T-cell (primary cell): ENCODE measurements at regions not wholly inside any gene's neighbourhood (a gene's known extent, or its start where the extent isn't known, plus 50 kb on each side); places are given as distances from the start of the nearest gene placed in this dataset.
"Not testable (repeated sequence)": the region's sequence is repeated elsewhere in the genome, so short reads cannot be mapped to it uniquely, and the experiment has no call there.

Experiments
- ATAC-seq, 4 experiments: fragments of 200-7000 bp in 3 of 4; fragments of 150-1000 bp in 1 of 4; cut with Tn5 transposase; replicated peaks in 1 of 4; 1 replicate in 3 of 4; 2 replicates in 1 of 4; pipeline ENCODE4 v1.10.0; 2021; ENCODE audit warnings: moderate library complexity in 3 of 4, mild to moderate bottlenecking in 2 of 4, moderate number of reproducible peaks in 1 of 4
- CTCF ChIA-PET, 2 donors: fragments of 300-600 bp; sonication (Branson Sonifier 250); formaldehyde crosslinking; loops; one replicate each; lab custom pipeline; 2022; ENCODE audit warnings: antibody characterized with exemption in 2 of 2; lab: Charles Lee
- POLR2A ChIA-PET, 2 donors: fragments of 300-600 bp; sonication (Branson Sonifier 250); formaldehyde crosslinking; loops; one replicate each; lab custom pipeline; 2022; ENCODE audit warnings: antibody characterized with exemption in 2 of 2; lab: Charles Lee
- DNase-seq, 35 experiments: peaks; one replicate each; pipeline versions ENCODE4 v3.0.0 to v3.0.0-alpha.2; 2013 to 2023
- H3K27ac ChIP-seq: one replicate; pipeline ENCODE4 v1.5.1; 2013; ENCODE audit warnings: low read length
- H3K27me3 ChIP-seq, 2 experiments: replicated peaks in 1 of 2; 1 replicate in 1 of 2; 2 replicates in 1 of 2; pipeline versions ENCODE4 v1.6.1 to v1.7.0; 2013; ENCODE audit warnings: low read length in 1 of 2, mixed read lengths in 1 of 2; ENCODE audit not compliant: control insufficient read depth in 2 of 2, insufficient read depth in 2 of 2; ENCODE audit errors: extremely low read depth in 1 of 2
- H3K36me3 ChIP-seq, 2 donors: 1 replicate in 1 of 2; 2 replicates in 1 of 2; pipeline versions ENCODE4 v1.6.1 to v1.7.0; 2013; ENCODE audit warnings: low read length in 1 of 2; ENCODE audit not compliant: control insufficient read depth in 2 of 2, insufficient read depth in 1 of 2; ENCODE audit errors: extremely low read depth in 1 of 2
- H3K4me1 ChIP-seq, 2 experiments: 1 replicate in 1 of 2; 2 replicates in 1 of 2; pipeline versions ENCODE4 v1.6.1 to v1.7.0; 2013; ENCODE audit warnings: low read length in 2 of 2, mixed read lengths in 1 of 2; ENCODE audit not compliant: insufficient read depth in 2 of 2, control insufficient read depth in 1 of 2; ENCODE audit errors: extremely low read depth in 1 of 2
- H3K4me3 ChIP-seq, 2 donors: 1 replicate in 1 of 2; 2 replicates in 1 of 2; pipeline versions ENCODE4 v1.5.1 to v1.7.0; 2013; ENCODE audit warnings: mild to moderate bottlenecking in 2 of 2, low read length in 1 of 2, moderate library complexity in 1 of 2; ENCODE audit not compliant: control insufficient read depth in 1 of 2; ENCODE audit errors: extremely low read depth in 1 of 2
- H3K9me3 ChIP-seq: 2 replicates; pipeline ENCODE4 v1.7.0; 2013
- H3K27ac Mint-ChIP-seq, 2 donors: one replicate each; pipeline ENCODE4 v1.8.0; 2020 to 2021; ENCODE audit warnings: mild to moderate bottlenecking in 2 of 2, mixed read lengths in 2 of 2
- H3K27me3 Mint-ChIP-seq, 2 donors: one replicate each; pipeline ENCODE4 v1.8.0; 2021 to 2022; ENCODE audit warnings: mixed read lengths in 2 of 2
- H3K36me3 Mint-ChIP-seq: one replicate; pipeline ENCODE4 v1.8.0; 2021; ENCODE audit warnings: mixed read lengths
- H3K4me1 Mint-ChIP-seq, 3 donors: one replicate each; pipeline ENCODE4 v1.8.0; 2020 to 2022; ENCODE audit warnings: mixed read lengths in 3 of 3, mild to moderate bottlenecking in 1 of 3
- H3K4me3 Mint-ChIP-seq, 3 donors: one replicate each; pipeline ENCODE4 v1.8.0; 2020 to 2022; ENCODE audit warnings: mild to moderate bottlenecking in 3 of 3, mixed read lengths in 3 of 3, moderate library complexity in 3 of 3
- H3K9me3 Mint-ChIP-seq, 3 donors: one replicate each; pipeline ENCODE4 v1.8.0; 2020 to 2022; ENCODE audit warnings: mixed read lengths in 3 of 3
- WGBS: methylation state at CpG from one replicate; pipeline ENCODE4 v1.1.5; 2013; ENCODE audit warnings: missing lambda C conversion rate; ENCODE audit not compliant: insufficient coverage; 5-methylcytosine and 5-hydroxymethylcytosine counted together

- H3K9me3 Mint-ChIP-seq, result peaks cover 0 to 12% (median 4%) of the 10 kb centered on the region in 3 donors
- Histone ChIP-seq H3K4me3 (no peak overlapping the region), H3K4me1 (no peaks in the 10 kb centered on the region), H3K27ac (no peak overlapping the region), H3K27me3 (no peaks in the 10 kb centered on the region), H3K9me3 (no peaks in the 10 kb centered on the region), H3K36me3 (no peaks in the 10 kb centered on the region)
- no peak overlapping the region for H3K27ac Mint-ChIP-seq
- ChIA-PET CTCF (no interaction called here), POLR2A (no interaction called here)
- H3K4me1 Mint-ChIP-seq, result no peaks in the 10 kb centered on the region
- DNase-seq (no peak), ATAC-seq (no peak)
- WGBS, result no CpG with 5 or more reads among the region's 1 CpG
- no peaks in the 10 kb centered on the region for H3K36me3 Mint-ChIP-seq
- H3K4me3 Mint-ChIP-seq, result no peak overlapping the region
- no peaks in the 10 kb centered on the region for H3K27me3 Mint-ChIP-seq
These were observed 208.1 kb downstream of the CAVIN4 start for GRCh38 chr9:100785946-100786345.

- H3K36me3 Mint-ChIP-seq, result no peaks in the 10 kb centered on the region
- CTCF ChIA-PET, result no interaction called here
- H3K4me3 ChIP-seq, result no peak overlapping the region
- no peaks in the 10 kb centered on the region for H3K9me3 ChIP-seq
- no peak overlapping the region for H3K27ac Mint-ChIP-seq
- no peak overlapping the region for H3K27ac ChIP-seq
- 88% methylated on average over 2 of the region's 5 CpGs for WGBS
- H3K36me3 ChIP-seq, result no peaks in the 10 kb centered on the region
- no peak overlapping the region for H3K4me3 Mint-ChIP-seq
- no peaks in the 10 kb centered on the region for H3K4me1 ChIP-seq
- peaks cover 0 to 5% of the 10 kb centered on the region in 2 donors for H3K27me3 Mint-ChIP-seq
- peaks cover 0 to 2% of the 10 kb centered on the region in 2 experiments for H3K27me3 ChIP-seq
- ATAC-seq (no peak), DNase-seq (no peak)
- H3K9me3 Mint-ChIP-seq, result peaks cover 0 to 6% (median 3%) of the 10 kb centered on the region in 3 donors
- H3K4me1 Mint-ChIP-seq, result no peaks in the 10 kb centered on the region
- POLR2A ChIA-PET, result no interaction called here
These were observed 216.9 kb downstream of the CAVIN4 start for GRCh38 chr9:100794738-100795269.

- no peaks in the 10 kb centered on the region for H3K4me1 Mint-ChIP-seq
- no peak for ATAC-seq
- POLR2A ChIA-PET, result no interaction called here
- H3K9me3 Mint-ChIP-seq, result peaks cover 0 to 4% (median 0%) of the 10 kb centered on the region in 3 donors
- no peak overlapping the region for H3K27ac Mint-ChIP-seq
- H3K27me3 ChIP-seq, result no peaks in the 10 kb centered on the region
- H3K36me3 Mint-ChIP-seq, result no peaks in the 10 kb centered on the region
- H3K9me3 ChIP-seq, result no peaks in the 10 kb centered on the region
- no peak for DNase-seq
- no peak overlapping the region for H3K27ac ChIP-seq
- H3K4me3 ChIP-seq, result no peak overlapping the region
- WGBS, result 35% methylated on average over 2 of the region's 2 CpGs
- no peaks in the 10 kb centered on the region for H3K27me3 Mint-ChIP-seq
- no peaks in the 10 kb centered on the region for H3K36me3 ChIP-seq
- no peak overlapping the region for H3K4me3 Mint-ChIP-seq
- no peaks in the 10 kb centered on the region for H3K4me1 ChIP-seq
- CTCF ChIA-PET, result no interaction called here
These were observed 224.6 kb upstream of the PLPPR1 start for GRCh38 chr9:100803956-100804355.

GRCh38 chr9:100811643-100812042 lies 216.9 kb upstream of the PLPPR1 start:
- WGBS, result 83% methylated on average over 2 of the region's 3 CpGs
- CTCF ChIA-PET, result no interaction called here
- Mint-ChIP-seq H3K36me3 (no peaks in the 10 kb centered on the region), H3K9me3 (peaks cover 4 to 6% (median 5%) of the 10 kb centered on the region in 3 donors), H3K4me1 (no peaks in the 10 kb centered on the region), H3K27ac (no peak overlapping the region), H3K27me3 (no peaks in the 10 kb centered on the region), H3K4me3 (no peak overlapping the region)
- H3K27me3 ChIP-seq, result peaks cover 0 to 4% of the 10 kb centered on the region in 2 experiments
- no peak overlapping the region for H3K4me3 ChIP-seq
- no peaks in the 10 kb centered on the region for H3K4me1 ChIP-seq
- no peak overlapping the region for H3K27ac ChIP-seq
- ATAC-seq, result no peak
- POLR2A ChIA-PET, result no interaction called here
- no peaks in the 10 kb centered on the region for H3K9me3 ChIP-seq
- no peaks in the 10 kb centered on the region for H3K36me3 ChIP-seq
- no peak for DNase-seq

- H3K4me3 ChIP-seq, result no peak overlapping the region
- Mint-ChIP-seq H3K9me3 (peaks cover 4 to 7% (median 6%) of the 10 kb centered on the region in 3 donors), H3K4me3 (no peak overlapping the region), H3K4me1 (no peaks in the 10 kb centered on the region), H3K27ac (no peak overlapping the region), H3K27me3 (no peaks in the 10 kb centered on the region), H3K36me3 (no peaks in the 10 kb centered on the region)
- no peak for ATAC-seq
- no peak for DNase-seq
- WGBS, result 36% methylated on average over 2 of the region's 2 CpGs
- H3K27ac ChIP-seq, result no peak overlapping the region
- H3K9me3 ChIP-seq, result no peaks in the 10 kb centered on the region
- CTCF ChIA-PET, result no interaction called here
- POLR2A ChIA-PET, result no interaction called here
- H3K27me3 ChIP-seq, result peaks cover 0 to 4% of the 10 kb centered on the region in 2 experiments
- no peaks in the 10 kb centered on the region for H3K4me1 ChIP-seq
- H3K36me3 ChIP-seq, result no peaks in the 10 kb centered on the region
These were observed 214.7 kb upstream of the PLPPR1 start for GRCh38 chr9:100813871-100814270.

GRCh38 chr9:100819980-100820379 lies 208.5 kb upstream of the PLPPR1 start:
- Mint-ChIP-seq H3K4me3 (no peak overlapping the region), H3K9me3 (peaks cover 0 to 5% (median 0%) of the 10 kb centered on the region in 3 donors), H3K27ac (no peak overlapping the region), H3K4me1 (no peaks in the 10 kb centered on the region), H3K36me3 (no peaks in the 10 kb centered on the region), H3K27me3 (no peaks in the 10 kb centered on the region)
- ChIA-PET CTCF (no interaction called here), POLR2A (no interaction called here)
- DNase-seq, result no peak
- H3K4me1 ChIP-seq, result no peaks in the 10 kb centered on the region
- H3K27me3 ChIP-seq, result no peaks in the 10 kb centered on the region
- H3K27ac ChIP-seq, result no peak overlapping the region
- WGBS, result 100% methylated on average over 1 of the region's 2 CpGs
- no peaks in the 10 kb centered on the region for H3K9me3 ChIP-seq
- H3K36me3 ChIP-seq, result no peaks in the 10 kb centered on the region
- ATAC-seq, result no peak
- H3K4me3 ChIP-seq, result no peak overlapping the region

GRCh38 chr9:100833035-100833434 lies 195.5 kb upstream of the PLPPR1 start:
- H3K4me1 Mint-ChIP-seq, H3K4me3 ChIP-seq, DNase-seq, H3K4me1 ChIP-seq, H3K27ac ChIP-seq, H3K36me3 ChIP-seq, H3K36me3 Mint-ChIP-seq, H3K9me3 Mint-ChIP-seq, H3K27me3 Mint-ChIP-seq, H3K4me3 Mint-ChIP-seq, CTCF ChIA-PET, H3K27ac Mint-ChIP-seq, H3K27me3 ChIP-seq, ATAC-seq, H3K9me3 ChIP-seq, POLR2A ChIA-PET: not testable (repeated sequence)
- WGBS, result no CpG with 5 or more reads among the region's 8 CpGs
